ENCODE measurements at regions not wholly inside any gene's neighbourhood (a gene's known extent, or its start where the extent isn't known, plus 50 kb on each side); places are given as distances from the start of the nearest gene placed in this dataset.

- no peak for DNase-seq
Observed at GRCh38 chr4:108398316-108398715, 222.1 kb upstream of the RPL34 start.

- no peak for DNase-seq
Observed at GRCh38 chr4:108397850-108398249, 222.5 kb upstream of the RPL34 start.

- DNase-seq: no peak
Observed at GRCh38 chr4:108396900-108397497, 223.4 kb upstream of the RPL34 start.

GRCh38 chr4:108395786-108396185, 224.6 kb upstream of the RPL34 start:
- DNase-seq: no peak

- DNase-seq: no peak
Observed at GRCh38 chr4:108393890-108394472, 225.2 kb upstream of the LEF1 start.

- no peak for DNase-seq
Observed at GRCh38 chr4:108391701-108392455, 223.1 kb upstream of the LEF1 start.

- no peak for DNase-seq
Observed at GRCh38 chr4:108385076-108385475, 216.3 kb upstream of the LEF1 start.

GRCh38 chr4:108384544-108384943, 215.8 kb upstream of the LEF1 start:
- no peak for DNase-seq

- DNase-seq: no peak
Observed at GRCh38 chr4:108383157-108383556, 214.4 kb upstream of the LEF1 start.

- no peak for DNase-seq
Observed at GRCh38 chr4:108382751-108383150, 214.0 kb upstream of the LEF1 start.

- DNase-seq: no peak
Observed at GRCh38 chr4:108378164-108378563, 209.4 kb upstream of the LEF1 start.

- no peak for DNase-seq
Observed at GRCh38 chr4:108377021-108377420, 208.3 kb upstream of the LEF1 start.

- no peak for DNase-seq
Observed at GRCh38 chr4:108375434-108375833, 206.7 kb upstream of the LEF1 start.

GRCh38 chr4:108372681-108373080, 203.9 kb upstream of the LEF1 start:
- peak in 1 of 5 donors; percentile 43 for DNase-seq

GRCh38 chr4:108371282-108371681, 202.6 kb upstream of the LEF1 start:
- DNase-seq: no peak

- DNase-seq: no peak
Observed at GRCh38 chr4:108370291-108371141, 201.8 kb upstream of the LEF1 start.

- DNase-seq: no peak
Observed at GRCh38 chr4:108369035-108369655, 200.4 kb upstream of the LEF1 start.

GRCh38 chr4:108367751-108368150, 199.0 kb upstream of the LEF1 start:
- DNase-seq: no peak

GRCh38 chr4:108366716-108367115, 198.0 kb upstream of the LEF1 start:
- DNase-seq: no peak

- no peak for DNase-seq
Observed at GRCh38 chr4:108365551-108365950, 196.8 kb upstream of the LEF1 start.

- DNase-seq: no peak
Observed at GRCh38 chr4:108361886-108362285, 193.2 kb upstream of the LEF1 start.

GRCh38 chr4:108361446-108361820, 192.7 kb upstream of the LEF1 start:
- no peak for DNase-seq
